Activated CD4-positive, CD25-positive, alpha-beta regulatory T cell treated with anti-CD3 and anti-CD28 coated beads, Interleukin-2, amount 50 U/mL, for 16 hours (primary cell): ENCODE measurements at regions not wholly inside any gene's neighbourhood (a gene's known extent, or its start where the extent isn't known, plus 50 kb on each side); places are given as distances from the start of the nearest gene placed in this dataset.
"Not testable (repeated sequence)": the region's sequence is repeated elsewhere in the genome, so short reads cannot be mapped to it uniquely, and the experiment has no call there.

Experiments used
- DNase-seq: peaks from one replicate; pipeline ENCODE4 v3.0.0-alpha.2; 2020; ENCODE audit warnings: low read depth, low spot score

GRCh38 chr5:102664616-102665335, 90.3 kb upstream of the PAM start:
- no peak for DNase-seq

- DNase-seq, result no peak
These were observed 88.8 kb upstream of the PAM start for GRCh38 chr5:102666164-102666946.

DNA sequence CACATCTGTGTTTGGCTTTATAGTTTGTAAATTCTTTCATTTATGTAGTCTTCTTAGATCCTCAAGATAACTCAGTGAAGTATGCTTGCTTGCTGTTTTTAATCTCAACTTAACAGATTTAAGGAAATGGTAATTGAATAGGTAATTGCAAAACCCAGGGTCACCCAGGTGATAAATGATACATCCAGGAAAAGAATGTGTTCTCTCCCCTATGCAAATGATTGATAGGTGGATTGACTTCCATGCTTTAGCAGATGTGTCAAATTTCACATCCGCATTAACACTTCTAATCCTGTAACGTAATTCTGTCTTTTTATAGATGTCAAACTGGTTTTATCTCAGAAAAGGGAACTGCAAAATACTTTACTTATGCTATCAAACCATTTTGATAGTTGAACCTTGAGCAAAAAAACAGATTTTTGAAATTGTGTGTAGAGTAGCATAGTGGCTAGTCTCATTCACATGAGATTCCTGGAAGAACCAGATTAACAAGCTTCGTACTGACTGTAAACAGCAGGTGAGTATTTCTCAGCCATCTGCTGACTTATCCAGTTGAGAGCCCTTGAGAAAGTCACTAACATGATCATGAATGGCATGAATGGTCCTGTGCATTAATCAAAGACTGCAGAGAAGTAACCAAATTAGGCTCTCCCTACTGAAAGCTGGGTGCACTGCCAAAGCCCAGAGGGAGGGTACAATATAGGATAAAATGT, 86.7 kb upstream of the PAM start:
- no peak for DNase-seq

GRCh38 chr5:102670224-102670836, 84.8 kb upstream of the PAM start:
- no peak for DNase-seq

DNA sequence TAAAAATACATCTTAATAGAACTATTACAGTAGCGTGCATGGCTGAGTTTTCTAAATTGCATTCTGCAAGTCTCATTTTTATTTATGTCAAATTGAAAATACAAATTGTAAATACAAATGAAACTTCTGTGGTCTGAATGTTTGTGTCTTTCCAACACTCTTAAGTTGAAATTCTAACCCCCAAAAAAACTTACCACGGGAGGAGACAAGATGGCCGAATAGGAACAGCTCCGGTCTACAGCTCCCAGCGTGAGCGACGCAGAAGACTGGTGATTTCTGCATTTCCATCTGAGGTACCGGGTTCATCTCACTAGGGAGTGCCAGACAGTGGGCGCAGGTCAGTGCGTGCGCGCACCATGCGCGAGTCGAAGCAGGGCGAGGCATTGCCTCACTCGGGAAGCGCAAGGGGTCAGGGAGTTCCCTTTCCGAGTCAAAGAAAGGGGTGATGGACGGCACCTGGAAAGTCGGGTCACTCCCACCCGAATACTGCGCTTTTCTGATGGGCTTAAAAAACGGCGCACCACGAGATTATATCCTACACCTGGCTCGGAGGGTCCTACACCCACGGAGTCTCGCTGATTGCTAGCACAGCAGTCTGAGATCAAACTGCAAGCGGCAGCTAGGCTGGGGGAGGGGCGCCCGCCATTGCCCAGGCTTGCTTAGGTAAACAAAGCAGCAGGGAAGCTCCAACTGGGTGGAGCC, 83.9 kb upstream of the PAM start:
- not testable (repeated sequence) for DNase-seq

- no peak for DNase-seq
These were observed 76.6 kb upstream of the PAM start for GRCh38 chr5:102678267-102679058.

DNA sequence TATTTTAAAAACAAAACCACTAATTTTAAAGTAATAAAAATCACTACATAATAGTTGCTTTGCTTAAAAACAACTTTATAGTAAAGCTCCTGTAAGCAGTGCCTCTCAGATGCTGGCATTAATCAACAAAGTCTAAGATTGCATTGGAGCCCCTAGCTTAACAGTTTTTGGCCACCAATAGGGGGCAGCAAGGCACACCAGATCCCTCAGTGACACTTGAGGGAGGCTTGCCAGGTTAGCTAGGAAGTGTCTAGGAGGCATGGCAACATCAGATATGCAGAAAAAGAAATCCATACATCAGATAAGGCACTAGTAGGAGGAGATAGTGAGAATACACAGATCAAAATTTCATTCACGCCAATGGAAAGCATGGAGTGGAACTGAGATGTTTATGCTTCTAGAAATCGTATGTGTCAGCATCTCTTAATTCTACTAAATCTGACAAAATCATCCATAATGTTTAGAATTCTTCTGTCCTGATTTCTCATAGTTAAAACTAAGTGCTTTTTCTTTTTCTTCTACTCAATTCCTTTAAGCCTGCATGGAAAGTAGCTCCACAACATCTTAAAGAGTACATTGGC, 73.6 kb upstream of the PAM start:
- DNase-seq, result peak; percentile 24

GRCh38 chr5:102682101-102682647, 72.9 kb upstream of the PAM start:
- no peak for DNase-seq

DNA sequence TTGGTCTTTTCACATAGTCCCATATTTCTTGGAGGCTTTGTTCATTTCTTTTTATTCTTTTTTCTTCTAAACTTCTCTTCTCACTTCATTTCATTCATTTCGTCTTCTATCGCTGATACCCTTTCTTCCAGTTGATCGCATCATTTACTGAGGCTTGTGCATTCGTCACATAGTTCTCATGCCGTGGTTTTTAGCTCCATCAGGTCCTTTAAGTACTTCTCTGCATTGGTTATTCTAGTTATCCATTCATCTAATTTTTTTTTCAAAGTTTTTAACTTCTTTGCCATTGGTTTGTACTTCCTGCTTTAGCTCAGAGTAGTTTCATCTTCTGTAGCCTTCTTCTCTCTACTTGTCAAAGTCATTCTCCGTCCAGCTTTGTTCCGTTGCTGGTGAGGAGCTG, 67.0 kb upstream of the PAM start:
- DNase-seq, result not testable (repeated sequence)

DNA sequence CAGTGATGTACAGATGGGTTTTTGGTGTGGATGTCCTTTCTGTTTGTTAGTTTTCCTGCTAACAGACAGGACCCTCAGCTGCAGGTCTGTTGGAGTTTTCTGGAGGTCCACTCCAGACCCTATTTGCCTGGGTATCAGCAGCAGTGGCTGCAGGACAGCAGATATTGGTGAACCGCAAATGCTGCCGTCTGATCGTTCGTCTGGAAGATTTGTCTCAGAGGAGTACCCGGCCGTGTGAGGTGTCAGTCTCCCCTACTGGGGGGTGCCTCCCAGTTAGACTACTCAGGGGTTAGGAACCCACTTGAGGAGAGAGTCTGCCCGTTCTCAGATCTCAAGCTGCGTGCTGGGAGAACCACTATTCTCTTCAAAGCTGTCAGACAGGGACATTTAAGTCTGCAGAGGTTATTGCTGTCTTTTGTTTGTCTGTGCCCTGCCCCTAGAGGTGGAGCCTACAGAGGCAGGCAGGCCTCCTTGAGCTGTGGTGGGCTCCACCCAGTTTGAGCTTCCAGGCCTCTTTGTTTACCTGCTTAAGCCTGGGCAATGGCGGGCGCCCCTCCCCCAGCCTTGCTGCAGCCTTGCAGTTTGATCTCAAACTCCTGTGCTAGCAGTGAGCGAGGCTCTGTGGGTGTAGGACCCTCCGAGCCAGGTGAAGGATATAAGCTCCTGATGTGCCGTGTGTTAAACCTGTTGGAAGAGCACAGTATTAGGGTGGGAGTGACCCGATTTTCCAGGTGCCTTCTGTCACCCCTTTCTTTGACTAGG, 66.3 kb upstream of the PAM start:
- not testable (repeated sequence) for DNase-seq

DNA sequence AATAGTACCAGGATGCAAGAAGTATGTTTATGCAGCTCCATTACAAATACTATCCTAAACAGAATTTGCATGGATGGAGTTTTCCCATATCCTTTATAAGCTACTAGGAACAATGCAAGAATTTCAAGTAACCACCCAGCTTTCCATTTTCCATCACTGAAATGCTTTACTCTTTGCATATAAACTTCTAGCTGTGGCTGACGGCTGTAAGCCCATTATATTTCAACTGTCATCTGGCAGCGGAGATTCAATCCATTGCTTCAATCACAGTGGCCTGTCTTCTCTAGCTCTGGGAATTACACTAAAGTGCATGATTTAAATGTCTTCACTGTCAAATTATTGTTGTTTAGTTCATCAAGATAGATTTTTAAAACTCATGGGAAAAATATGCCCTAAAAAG, 64.2 kb upstream of the PAM start:
- DNase-seq, result no peak

- no peak for DNase-seq
These were observed 63.7 kb upstream of the PAM start for GRCh38 chr5:102691434-102691833.

DNA sequence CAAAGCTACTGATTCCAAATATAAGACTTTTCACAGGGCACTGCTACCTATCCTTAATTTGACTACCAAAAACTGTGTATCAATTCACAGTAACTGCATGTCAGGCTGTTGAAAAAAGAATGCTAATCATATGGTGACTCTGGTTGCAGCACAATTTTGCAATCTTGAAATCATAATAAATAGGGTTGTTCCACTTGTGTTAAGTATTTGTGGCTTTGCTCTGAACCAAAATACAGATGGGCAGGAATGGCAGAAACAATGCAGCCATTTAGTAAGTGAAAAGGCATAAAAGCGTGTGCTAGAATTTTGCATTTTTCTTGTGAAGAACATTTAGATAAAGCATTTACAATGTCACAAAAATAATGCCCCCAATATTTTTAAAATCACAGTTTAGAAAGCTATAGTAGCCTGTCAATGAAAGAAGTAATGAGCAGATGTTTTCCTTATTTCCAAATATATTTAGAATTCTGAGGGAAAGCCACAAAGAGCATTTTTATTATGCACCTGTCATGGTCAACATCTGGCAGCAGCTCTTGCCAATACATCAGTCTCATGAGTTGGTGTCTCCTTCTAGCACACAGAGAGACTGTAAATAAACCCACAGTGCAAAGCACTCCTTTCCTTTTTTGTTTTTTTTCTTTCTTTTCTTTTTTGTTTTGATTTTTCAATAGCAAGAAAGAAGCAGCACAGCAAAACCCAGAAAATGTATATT, 54.8 kb upstream of the PAM start:
- DNase-seq, result no peak

DNA sequence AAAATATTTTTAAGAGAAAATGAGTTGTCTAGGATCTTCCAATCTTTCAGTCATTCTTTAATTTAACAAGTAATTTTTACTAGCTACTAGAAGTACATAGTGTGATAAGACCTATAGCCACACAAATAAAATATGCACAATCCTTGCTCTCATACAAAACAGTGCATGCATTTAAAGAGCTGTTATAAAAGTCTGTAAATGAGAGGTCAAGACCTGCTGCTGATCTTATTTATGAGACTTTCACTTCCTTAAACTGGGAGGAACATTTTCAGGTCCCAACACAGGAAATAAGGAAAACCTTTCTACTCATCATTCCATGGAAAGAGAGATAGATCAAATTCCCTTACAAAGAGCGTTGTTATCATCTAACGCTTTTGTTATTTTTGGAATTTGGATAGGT, 54.2 kb upstream of the PAM start:
- no peak for DNase-seq

- no peak for DNase-seq
These were observed 53.4 kb upstream of the PAM start for GRCh38 chr5:102701748-102702147.
